ENCODE measurements at regions not wholly inside any gene's neighbourhood (a gene's known extent, or its start where the extent isn't known, plus 50 kb on each side); places are given as distances from the start of the nearest gene placed in this dataset.

GRCh38 chr1:60225486-60225885, 151.9 kb upstream of the C1orf87 start:
- BruUV-seq (replicated peaks): no TSS peak
- Histone ChIP-seq H3K4me1 (ENCODE audit: control insufficient read depth in 1 of 2, insufficient read depth in 2 of 2, low read length in 2 of 2) (peaks cover 4 to 12% of the 10 kb centered on the region in 2 experiments; a peak in 3 of 4 replicates), H3K27me3 (ENCODE audit: insufficient read depth, low read length) (no peaks in the 10 kb centered on the region), H3K9me2 (ENCODE audit: insufficient read depth) (no peaks in the 10 kb centered on the region), H3K27ac (ENCODE audit: low read depth, low read length) (no peak overlapping the region), H4K20me1 (ENCODE audit: insufficient read depth) (no peaks in the 10 kb centered on the region), H2AFZ (ENCODE audit: low read depth, low read length, poor library complexity, severe bottlenecking) (no peak overlapping the region), H3K9ac (ENCODE audit: low read length) (no peak overlapping the region), H3K79me2 (ENCODE audit: insufficient read depth, low read length) (no peaks in the 10 kb centered on the region), H3K36me3 (ENCODE audit: control insufficient read depth in 1 of 2, insufficient read depth in 2 of 2, low read length in 2 of 2) (no peaks in the 10 kb centered on the region), H3K4me2 (ENCODE audit: low read length) (no peak overlapping the region), H3K9me3 (ENCODE audit: control insufficient read depth in 1 of 2, insufficient read depth in 1 of 2, low read depth in 1 of 2, low read length in 2 of 2) (no peaks in the 10 kb centered on the region; a peak in 1 of 4 replicates), H3K4me3 (replicated peaks in 1 of 2; ENCODE audit: low read depth in 1 of 2, low read length in 2 of 2) (no peak overlapping the region)
- TF ChIP-seq CBX3 (IDR thresholded peaks at IDR 0.05; ENCODE audit: low read depth) (no peak), POLR2A (IDR thresholded peaks at IDR 0.05; ENCODE audit: borderline replicate concordance, extremely low read depth, insufficient read depth, insufficient read length) (no peak), MAX (IDR thresholded peaks at IDR 0.05) (no peak), POLR2AphosphoS5 (IDR thresholded peaks at IDR 0.05; ENCODE audit: low read depth, low read length) (no peak), CEBPB (IDR thresholded peaks at IDR 0.05; ENCODE audit: low read depth) (no peak), FOSL1 (IDR thresholded peaks at IDR 0.05; ENCODE audit: low read depth) (no peak), ZBTB33 (IDR thresholded peaks at IDR 0.05; ENCODE audit: extremely low read depth, insufficient replicate concordance, low read length) (no peak), YY1 (IDR thresholded peaks at IDR 0.05; ENCODE audit: extremely low read depth, insufficient replicate concordance, low read depth, low read length) (no peak), SRF (IDR thresholded peaks at IDR 0.05; ENCODE audit: low read depth) (no peak), EZH2 (IDR thresholded peaks at IDR 0.05) (no peak), EZH2phosphoT487 (IDR thresholded peaks at IDR 0.05; ENCODE audit: borderline replicate concordance) (no peak), CTCF (IDR thresholded peaks at IDR 0.05 in 2 of 3, conservative IDR thresholded peaks at IDR 0.05 in 1 of 3; ENCODE audit: borderline replicate concordance in 1 of 3, insufficient read depth in 1 of 3, low read depth in 2 of 3, low read length in 2 of 3) (no peak), SIN3A (IDR thresholded peaks at IDR 0.05; ENCODE audit: low read depth) (no peak), TCF7L2 (IDR thresholded peaks at IDR 0.05; ENCODE audit: borderline replicate concordance, extremely low read depth, insufficient read depth, insufficient read length) (no peak), ELF1 (IDR thresholded peaks at IDR 0.05; ENCODE audit: borderline replicate concordance, low read depth) (no peak), ZFX (IDR thresholded peaks at IDR 0.05) (no peak), JUND (IDR thresholded peaks at IDR 0.05) (no peak), EGR1 (IDR thresholded peaks at IDR 0.05; ENCODE audit: low read depth) (no peak), REST (IDR thresholded peaks at IDR 0.05; ENCODE audit: low read depth) (no peak), RAD21 (IDR thresholded peaks at IDR 0.05; ENCODE audit: low read depth) (no peak)
- ChIA-PET RAD21 (ENCODE audit: low non-redundant PET in 1 of 2, low total read pairs in 2 of 2, uncharacterized antibody in 2 of 2, unreplicated experiment in 2 of 2) (no interaction called here), POLR2A (no interaction called here), CTCF (no interaction called here)
- intact Hi-C loops (cut with micrococcal nuclease): no loop called here
- DNase-seq (ENCODE audit: low read depth, low spot score) (no peak), ATAC-seq (no peak)

All from HCT116 (cell line).